IPS-20b (cell line): ENCODE measurements at regions not wholly inside any gene's neighbourhood (a gene's known extent, or its start where the extent isn't known, plus 50 kb on each side); places are given as distances from the start of the nearest gene placed in this dataset.

Source experiments
- H3K27ac ChIP-seq: one replicate; pipeline ENCODE4 v1.5.1; 2013; ENCODE audit warnings: low read length
- H3K27me3 ChIP-seq: 2 replicates; pipeline ENCODE4 v1.6.1; 2013; ENCODE audit warnings: mild to moderate bottlenecking, low read length, inconsistent platforms; ENCODE audit not compliant: insufficient read depth
- H3K36me3 ChIP-seq: 2 replicates; pipeline ENCODE4 v1.6.1; 2013; ENCODE audit warnings: low read depth, mild to moderate bottlenecking, inconsistent platforms, low read length, moderate library complexity; ENCODE audit not compliant: insufficient read depth
- H3K4me1 ChIP-seq: 2 replicates; pipeline ENCODE4 v1.6.1; 2013; ENCODE audit warnings: mild to moderate bottlenecking, control low read depth, inconsistent platforms, low read length, moderate library complexity; ENCODE audit not compliant: insufficient read depth
- H3K4me3 ChIP-seq: 2 replicates; pipeline ENCODE4 v1.5.1; 2013; ENCODE audit warnings: mild to moderate bottlenecking, low read length, inconsistent platforms
- H3K9ac ChIP-seq: 2 replicates; pipeline ENCODE4 v1.6.1; 2013; ENCODE audit warnings: low read depth, mild to moderate bottlenecking, inconsistent platforms, low read length, moderate library complexity
- H3K9me3 ChIP-seq: 2 replicates; pipeline ENCODE4 v1.6.1; 2013; ENCODE audit warnings: mild to moderate bottlenecking, low read depth, low read length, inconsistent platforms; ENCODE audit not compliant: insufficient read depth

DNA sequence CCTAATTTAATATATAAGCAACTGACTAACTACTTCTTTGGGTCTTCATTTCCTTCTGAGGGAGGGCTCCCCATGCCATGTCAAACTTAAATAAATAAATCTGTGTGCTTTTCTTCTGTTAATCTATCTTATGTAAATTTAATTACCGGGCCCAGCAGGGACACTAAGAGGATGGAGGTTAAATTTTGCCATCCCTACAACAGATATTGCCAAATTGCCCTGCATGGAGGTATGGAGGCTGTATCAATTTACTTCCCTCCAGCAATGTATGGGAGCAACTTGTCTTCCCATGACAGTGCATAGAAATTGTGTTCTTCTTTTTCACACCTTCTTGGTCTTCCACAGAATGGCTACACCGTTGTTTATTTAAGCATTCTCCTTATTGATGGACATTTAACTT, 129.0 kb downstream of the NFKBIZ start:
- Histone ChIP-seq H3K9me3 (no peaks in the 10 kb centered on the region), H3K27me3 (no peaks in the 10 kb centered on the region), H3K27ac (no peak overlapping the region)

DNA sequence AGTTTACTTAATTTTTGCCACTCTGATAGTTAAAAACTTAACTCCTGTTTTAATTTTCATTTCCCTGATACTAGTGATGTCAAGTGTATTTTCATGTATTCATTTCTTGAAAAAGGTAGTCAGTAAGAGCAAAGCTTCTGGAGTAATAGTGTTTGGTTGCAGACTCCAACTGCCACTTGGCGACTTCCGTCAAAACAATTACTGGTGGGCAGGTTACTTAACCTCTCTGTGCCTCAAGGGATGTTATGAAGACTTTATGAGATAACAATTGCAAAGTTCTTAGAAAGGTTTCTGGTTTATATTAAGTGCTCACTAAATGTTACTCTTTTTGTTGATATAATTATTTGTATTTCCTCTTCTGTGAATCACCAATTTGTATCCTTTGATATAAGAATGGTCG, 129.7 kb downstream of the NFKBIZ start:
- H3K4me1 ChIP-seq = no peaks in the 10 kb centered on the region
- no peak overlapping the region for H3K27ac ChIP-seq
- no peaks in the 10 kb centered on the region for H3K27me3 ChIP-seq
- H3K9me3 ChIP-seq = no peaks in the 10 kb centered on the region
- no peaks in the 10 kb centered on the region for H3K36me3 ChIP-seq
- no peak overlapping the region for H3K9ac ChIP-seq
- H3K4me3 ChIP-seq = no peak overlapping the region

More for the DNA sequence above, 129.0 kb downstream of the NFKBIZ start:
- no peaks in the 10 kb centered on the region for H3K4me1 ChIP-seq
- H3K9ac ChIP-seq = no peak overlapping the region
- no peaks in the 10 kb centered on the region for H3K36me3 ChIP-seq
- no peak overlapping the region for H3K4me3 ChIP-seq

DNA sequence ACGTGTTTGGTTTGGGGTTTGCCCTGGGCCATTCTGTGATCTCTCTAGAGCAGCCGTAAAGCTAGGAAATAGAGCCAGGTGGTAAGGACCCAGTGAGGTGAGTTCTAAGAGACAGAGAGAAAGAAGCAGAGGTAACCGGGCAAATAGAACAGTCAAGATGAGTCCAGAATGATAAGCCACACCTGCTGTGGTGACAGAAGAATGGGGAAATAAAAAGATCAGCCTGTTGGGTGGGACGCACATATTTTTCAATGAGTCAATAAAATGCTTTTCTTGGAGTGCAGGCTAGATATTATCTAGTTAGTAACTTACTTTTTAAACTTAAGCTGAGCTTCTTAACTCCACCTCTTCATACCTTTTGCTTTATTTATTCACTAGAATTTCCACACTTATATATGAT, 135.0 kb downstream of the NFKBIZ start:
- no peak overlapping the region for H3K4me3 ChIP-seq

DNA sequence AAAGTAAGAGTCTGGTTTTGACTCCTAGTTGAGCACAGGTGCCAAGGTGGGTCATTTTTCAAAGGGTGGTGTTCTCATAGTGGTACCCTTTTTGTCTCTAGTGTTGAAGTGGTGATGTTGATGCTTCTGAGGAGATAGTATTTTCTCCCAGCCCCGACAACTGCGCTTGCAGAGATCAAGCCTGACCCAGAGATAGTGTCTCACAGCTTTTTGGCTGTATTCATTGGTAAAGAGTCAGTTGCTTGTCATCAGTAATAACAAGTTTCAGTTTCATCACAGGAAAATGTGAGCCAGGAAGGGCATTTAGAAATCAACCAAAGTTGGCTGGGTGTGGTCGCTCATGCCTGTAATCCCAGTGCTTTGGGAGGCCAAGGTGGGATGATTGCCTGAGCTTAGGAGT, 139.3 kb downstream of the NFKBIZ start:
- no peaks in the 10 kb centered on the region for H3K27me3 ChIP-seq
- H3K4me3 ChIP-seq = no peak overlapping the region
- H3K27ac ChIP-seq = no peak overlapping the region
- H3K36me3 ChIP-seq = no peaks in the 10 kb centered on the region
- H3K9ac ChIP-seq = no peak overlapping the region
- no peaks in the 10 kb centered on the region for H3K4me1 ChIP-seq
- H3K9me3 ChIP-seq = no peaks in the 10 kb centered on the region

More for the DNA sequence above, 135.0 kb downstream of the NFKBIZ start:
- H3K9me3 ChIP-seq = no peaks in the 10 kb centered on the region
- H3K36me3 ChIP-seq = no peaks in the 10 kb centered on the region
- no peaks in the 10 kb centered on the region for H3K4me1 ChIP-seq
- no peak overlapping the region for H3K9ac ChIP-seq
- no peaks in the 10 kb centered on the region for H3K27me3 ChIP-seq
- H3K27ac ChIP-seq = no peak overlapping the region

DNA sequence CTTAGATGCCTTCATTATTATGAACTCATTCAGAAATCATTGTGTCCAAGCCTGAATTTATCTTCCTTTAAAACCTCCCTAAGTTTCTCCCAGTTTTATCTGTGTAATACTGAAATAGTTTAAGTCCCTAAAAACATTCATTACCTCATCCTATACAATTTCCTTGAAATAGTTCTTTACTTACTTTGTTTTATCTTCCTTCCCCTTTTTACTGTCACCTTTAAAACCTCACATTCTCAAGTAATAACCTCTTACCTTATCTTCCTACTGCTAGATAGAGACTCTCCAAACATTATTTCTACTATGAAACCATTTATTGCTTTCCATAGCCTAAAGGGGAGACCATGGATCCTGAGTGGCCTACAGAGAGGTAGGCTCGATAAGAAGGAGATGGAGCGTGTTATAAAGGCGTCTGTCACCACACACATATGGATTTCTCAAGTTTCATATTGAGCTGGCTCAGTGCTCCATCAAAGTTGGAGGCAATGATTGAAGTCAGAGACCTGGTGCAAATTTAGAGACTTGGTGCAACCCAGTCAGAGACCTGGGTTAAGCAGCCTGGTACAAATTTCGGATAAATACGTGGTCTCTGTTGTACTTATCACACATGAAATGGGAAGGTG, 140.4 kb downstream of the NFKBIZ start:
- Histone ChIP-seq H3K27ac (no peak overlapping the region), H3K9ac (no peak overlapping the region), H3K27me3 (no peaks in the 10 kb centered on the region)

DNA sequence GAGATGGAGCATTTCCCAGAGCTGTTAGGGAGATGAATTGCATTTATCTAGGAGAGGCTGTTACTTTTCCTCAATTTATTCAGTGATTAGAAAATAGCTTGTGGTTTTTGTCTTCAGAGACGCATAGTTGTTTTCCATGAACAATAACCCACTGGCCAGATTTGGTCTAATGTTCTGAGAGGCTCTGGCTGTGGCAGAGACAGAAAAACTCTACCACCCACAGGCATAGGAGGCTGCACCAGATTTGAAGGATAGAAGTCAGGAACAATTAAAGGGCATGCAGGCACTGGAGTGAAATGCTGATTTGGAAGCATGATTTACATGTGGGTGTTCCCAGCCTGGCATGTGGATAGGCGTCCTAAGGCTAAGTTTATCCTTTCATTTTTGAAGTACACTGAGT, 143.5 kb downstream of the NFKBIZ start:
- H3K9ac ChIP-seq = no peak overlapping the region
- no peaks in the 10 kb centered on the region for H3K9me3 ChIP-seq
- no peak overlapping the region for H3K4me3 ChIP-seq

More for the DNA sequence above, 140.4 kb downstream of the NFKBIZ start:
- Histone ChIP-seq H3K9me3 (no peaks in the 10 kb centered on the region), H3K36me3 (no peaks in the 10 kb centered on the region), H3K4me3 (no peak overlapping the region), H3K4me1 (no peaks in the 10 kb centered on the region)

DNA sequence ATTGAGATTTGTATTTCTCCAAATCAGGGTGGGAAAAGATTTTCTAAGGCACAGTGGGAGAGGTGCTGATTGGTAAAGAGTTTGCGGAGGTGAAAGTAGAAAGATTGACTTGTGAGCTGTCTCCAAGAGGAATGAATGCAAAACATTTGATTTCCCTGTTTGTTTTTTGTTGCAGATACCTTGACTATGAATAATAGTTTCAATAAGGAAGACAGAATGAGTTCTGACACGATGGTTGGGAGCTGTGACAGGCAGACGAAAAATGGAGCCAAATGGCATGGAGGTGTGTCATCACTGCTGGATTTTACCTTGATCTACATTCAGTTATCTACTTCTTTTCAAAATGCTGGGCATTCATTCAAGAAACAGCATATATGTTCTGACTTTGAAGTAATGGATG, 145.1 kb downstream of the NFKBIZ start:
- no peaks in the 10 kb centered on the region for H3K36me3 ChIP-seq
- H3K27ac ChIP-seq = no peak overlapping the region
- no peak overlapping the region for H3K9ac ChIP-seq
- H3K9me3 ChIP-seq = no peaks in the 10 kb centered on the region
- H3K4me1 ChIP-seq = no peaks in the 10 kb centered on the region
- H3K27me3 ChIP-seq = no peaks in the 10 kb centered on the region
- no peak overlapping the region for H3K4me3 ChIP-seq

More for the DNA sequence above, 143.5 kb downstream of the NFKBIZ start:
- Histone ChIP-seq H3K4me1 (no peaks in the 10 kb centered on the region), H3K27me3 (no peaks in the 10 kb centered on the region), H3K27ac (no peak overlapping the region), H3K36me3 (no peaks in the 10 kb centered on the region)

DNA sequence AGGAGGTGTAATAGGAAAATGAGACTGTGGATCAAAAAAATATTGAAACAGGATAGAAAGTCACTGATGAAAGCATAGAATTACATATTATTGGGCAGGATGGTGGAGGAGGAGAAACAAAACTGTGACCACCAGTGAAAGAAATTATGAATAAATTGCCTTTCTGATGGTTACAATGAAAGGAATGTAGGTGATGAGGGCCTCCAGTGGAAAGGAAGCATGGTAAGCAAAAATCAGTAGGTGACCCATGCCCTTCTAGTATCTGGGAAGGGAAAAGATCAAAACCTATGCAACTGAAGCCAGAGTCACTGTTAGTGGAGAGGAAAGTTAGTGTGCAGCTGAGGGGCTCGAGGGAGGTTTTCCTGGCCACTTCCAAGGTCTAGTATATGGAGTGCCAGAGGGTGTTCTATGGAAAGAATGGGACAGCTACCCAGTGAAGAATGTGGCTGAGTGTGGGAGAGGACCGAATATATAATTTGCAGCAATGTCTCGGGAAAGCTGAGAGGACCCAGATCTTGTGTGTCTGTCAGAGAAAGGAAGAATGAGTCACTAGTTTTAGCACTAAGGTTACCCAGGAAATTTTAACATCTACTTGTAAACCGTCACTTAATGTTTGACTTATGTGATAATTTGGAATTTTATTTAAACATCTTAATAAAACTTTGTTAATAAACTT, 146.2 kb downstream of the NFKBIZ start:
- H3K27me3 ChIP-seq = no peaks in the 10 kb centered on the region
- no peak overlapping the region for H3K9ac ChIP-seq
- H3K4me3 ChIP-seq = no peak overlapping the region
- H3K9me3 ChIP-seq = no peaks in the 10 kb centered on the region
- H3K4me1 ChIP-seq = no peaks in the 10 kb centered on the region
- no peak overlapping the region for H3K27ac ChIP-seq
- no peaks in the 10 kb centered on the region for H3K36me3 ChIP-seq

DNA sequence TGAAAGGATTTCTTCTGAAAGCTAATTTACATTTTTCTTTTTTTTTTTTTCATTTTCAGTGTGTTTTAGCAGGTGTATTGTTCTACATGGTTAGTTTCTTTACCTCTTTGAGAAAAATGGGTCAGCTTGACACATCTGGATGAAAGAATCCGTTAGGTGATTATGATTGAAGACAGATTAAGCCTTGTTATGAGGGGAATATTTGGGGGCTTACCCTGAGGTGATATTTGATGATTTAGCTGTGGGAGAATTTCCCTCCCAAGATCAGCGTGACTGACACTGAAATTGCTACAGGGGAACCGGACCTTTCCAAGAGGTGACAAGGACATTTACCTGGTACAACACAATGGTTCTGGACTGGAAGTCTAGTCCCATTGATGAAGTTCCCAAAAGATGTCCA, 147.5 kb downstream of the NFKBIZ start:
- Histone ChIP-seq H3K27ac (no peak overlapping the region), H3K36me3 (no peaks in the 10 kb centered on the region), H3K9me3 (no peaks in the 10 kb centered on the region), H3K4me1 (no peaks in the 10 kb centered on the region), H3K27me3 (no peaks in the 10 kb centered on the region), H3K9ac (no peak overlapping the region), H3K4me3 (no peak overlapping the region)

DNA sequence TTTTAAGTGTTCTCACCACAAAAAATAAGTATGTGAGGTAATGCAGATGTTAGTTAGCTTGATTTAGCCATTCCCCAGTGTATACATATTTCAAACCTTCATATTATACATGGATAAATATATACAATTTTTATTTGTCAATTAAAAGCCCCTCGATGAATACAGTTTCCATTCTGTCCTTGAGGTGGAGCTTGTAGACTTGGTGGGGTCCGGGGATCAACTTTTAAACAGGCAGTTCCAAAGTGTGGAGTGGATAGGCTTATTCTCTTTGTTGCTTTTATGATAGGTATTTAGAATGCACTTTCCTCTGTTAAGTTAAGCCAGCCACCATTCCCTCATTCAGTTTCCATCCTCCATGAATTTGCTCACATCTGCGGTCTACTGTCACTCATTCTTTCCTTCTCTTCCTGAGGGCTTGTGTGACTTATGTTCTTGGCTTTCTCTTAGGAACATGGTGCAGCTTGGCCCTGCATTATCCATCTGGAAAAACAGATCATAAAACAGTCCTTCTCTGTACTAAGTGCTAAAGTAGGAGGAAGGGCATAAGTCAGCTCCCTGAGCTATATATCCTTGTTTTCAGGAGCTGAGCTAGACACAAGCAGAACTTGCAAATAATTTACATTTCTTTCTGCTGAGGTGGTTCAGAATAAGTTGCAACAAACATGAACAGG, 149.1 kb downstream of the NFKBIZ start:
- H3K9me3 ChIP-seq = no peaks in the 10 kb centered on the region
- H3K27ac ChIP-seq = no peak overlapping the region
- no peak overlapping the region for H3K4me3 ChIP-seq
- H3K27me3 ChIP-seq = no peaks in the 10 kb centered on the region
- H3K36me3 ChIP-seq = no peaks in the 10 kb centered on the region
- H3K9ac ChIP-seq = no peak overlapping the region
- H3K4me1 ChIP-seq = no peaks in the 10 kb centered on the region

DNA sequence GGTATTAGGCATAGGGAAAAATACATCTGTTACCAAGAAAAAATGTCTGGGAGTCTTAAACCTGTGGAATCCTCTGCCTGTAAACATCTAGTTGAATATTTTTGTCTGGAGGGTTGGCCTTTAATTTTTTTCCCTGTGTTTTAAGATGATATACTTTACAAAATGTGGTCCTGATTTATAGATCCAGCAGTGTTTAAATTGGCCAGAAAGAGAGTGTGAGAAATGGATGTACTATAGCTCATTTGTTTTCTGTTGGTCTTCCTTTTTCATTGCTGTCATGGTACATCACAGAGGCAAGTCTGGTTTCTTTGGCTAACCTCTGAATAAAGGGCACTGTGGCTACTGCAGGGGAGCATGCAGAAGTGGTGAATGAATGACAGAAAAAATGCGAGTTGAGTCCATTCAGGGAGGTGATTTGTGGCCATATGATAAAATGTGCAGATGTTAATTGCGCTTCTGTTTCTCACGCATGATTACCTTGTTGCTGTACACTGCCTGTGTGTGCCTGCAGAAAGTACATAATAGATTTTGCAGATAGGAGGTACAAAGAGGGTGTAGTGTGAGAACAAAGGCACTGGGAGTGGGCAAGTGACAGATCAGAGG, 150.0 kb downstream of the NFKBIZ start:
- H3K27me3 ChIP-seq = no peaks in the 10 kb centered on the region
- no peaks in the 10 kb centered on the region for H3K36me3 ChIP-seq
- no peak overlapping the region for H3K4me3 ChIP-seq
- no peaks in the 10 kb centered on the region for H3K9me3 ChIP-seq
- no peaks in the 10 kb centered on the region for H3K4me1 ChIP-seq
- no peak overlapping the region for H3K9ac ChIP-seq
- no peak overlapping the region for H3K27ac ChIP-seq
